DMS114 treated with DMSO at 0.1 percent for 48 hours (cell line): ENCODE measurements at regions not wholly inside any gene's neighbourhood (a gene's known extent, or its start where the extent isn't known, plus 50 kb on each side); places are given as distances from the start of the nearest gene placed in this dataset.

Experiments used
- DNase-seq: peaks from one replicate; lab custom pipeline; 2025; ENCODE audit not compliant: unreplicated experiment; lab: John Stamatoyannopoulos, UW

GRCh38 chr11:70644343-70645060 lies 246.2 kb downstream of the CTTN start:
- DNase-seq: no peak

GRCh38 chr11:70645537-70645936 lies 247.2 kb downstream of the CTTN start:
- DNase-seq: no peak

GRCh38 chr11:70646272-70647049 lies 248.1 kb downstream of the CTTN start:
- DNase-seq: no peak

GRCh38 chr11:70647188-70648166 lies 249.1 kb downstream of the CTTN start:
- DNase-seq: no peak

GRCh38 chr11:70650075-70650909 lies 252.0 kb downstream of the CTTN start:
- no peak for DNase-seq

GRCh38 chr11:70651031-70651430 lies 252.7 kb downstream of the CTTN start:
- DNase-seq: no peak

GRCh38 chr11:70654016-70654415 lies 255.7 kb downstream of the CTTN start:
- DNase-seq: no peak

GRCh38 chr11:70655816-70656215 lies 257.5 kb downstream of the CTTN start:
- DNase-seq: no peak

- DNase-seq: no peak
Measured at GRCh38 chr11:70656252-70656651, 257.9 kb downstream of the CTTN start.

GRCh38 chr11:70660059-70660888 lies 261.9 kb downstream of the CTTN start:
- DNase-seq: no peak

- no peak for DNase-seq
Measured at GRCh38 chr11:70660889-70661197, 262.5 kb downstream of the CTTN start.

GRCh38 chr11:70661761-70662501 lies 263.6 kb downstream of the CTTN start:
- DNase-seq: no peak

GRCh38 chr11:70662691-70663098 lies 264.4 kb downstream of the CTTN start:
- DNase-seq: no peak

GRCh38 chr11:70663815-70664214 lies 265.5 kb downstream of the CTTN start:
- DNase-seq: no peak

GRCh38 chr11:70666311-70666710 lies 268.0 kb downstream of the CTTN start:
- no peak for DNase-seq

GRCh38 chr11:70667767-70668166 lies 269.4 kb downstream of the CTTN start:
- no peak for DNase-seq

GRCh38 chr11:70668204-70669202 lies 270.2 kb downstream of the CTTN start:
- no peak for DNase-seq

GRCh38 chr11:70669281-70669680 lies 271.0 kb downstream of the CTTN start:
- DNase-seq: no peak
